C1 segment of cervical spinal cord (tissue), 14 donors: ENCODE measurements at regions not wholly inside any gene's neighbourhood (a gene's known extent, or its start where the extent isn't known, plus 50 kb on each side); places are given as distances from the start of the nearest gene placed in this dataset.
"Not testable (repeated sequence)": the region's sequence is repeated elsewhere in the genome, so short reads cannot be mapped to it uniquely, and the experiment has no call there.

Experiments
- DNase-seq, 14 donors: peaks; one replicate each; lab custom pipeline; 2025; lab: John Stamatoyannopoulos, UW

GRCh38 chr5:105230516-105231157 is 1668.0 kb upstream of the NUDT12 start:
- DNase-seq: no peak

- no peak for DNase-seq
Measured at GRCh38 chr5:105218018-105218417, 1655.4 kb upstream of the NUDT12 start.

GRCh38 chr5:105213078-105213477 is 1650.5 kb upstream of the NUDT12 start:
- DNase-seq: no peak

GRCh38 chr5:105207066-105207465 is 1644.5 kb upstream of the NUDT12 start:
- DNase-seq: no peak

GRCh38 chr5:105197531-105197930 is 1634.9 kb upstream of the NUDT12 start:
- no peak for DNase-seq

- no peak for DNase-seq
Measured at GRCh38 chr5:105195765-105196164, 1633.2 kb upstream of the NUDT12 start.

- no peak for DNase-seq
Measured at GRCh38 chr5:105172918-105173317, 1610.3 kb upstream of the NUDT12 start.

- no peak for DNase-seq
Measured at GRCh38 chr5:105168806-105169205, 1606.2 kb upstream of the NUDT12 start.

GRCh38 chr5:105167092-105167491 is 1604.5 kb upstream of the NUDT12 start:
- no peak for DNase-seq

- no peak for DNase-seq
Measured at GRCh38 chr5:105163547-105163946, 1601.0 kb upstream of the NUDT12 start.

GRCh38 chr5:105162557-105162956 is 1600.0 kb upstream of the NUDT12 start:
- not testable (repeated sequence) for DNase-seq

GRCh38 chr5:105158526-105158925 is 1595.9 kb upstream of the NUDT12 start:
- no peak for DNase-seq

GRCh38 chr5:105150323-105150722 is 1587.7 kb upstream of the NUDT12 start:
- no peak for DNase-seq

GRCh38 chr5:105146867-105147266 is 1584.3 kb upstream of the NUDT12 start:
- DNase-seq: no peak

GRCh38 chr5:105145152-105145551 is 1582.6 kb upstream of the NUDT12 start:
- no peak for DNase-seq

GRCh38 chr5:105134328-105134727 is 1571.7 kb upstream of the NUDT12 start:
- no peak for DNase-seq

- DNase-seq: no peak
Measured at GRCh38 chr5:105133087-105133486, 1570.5 kb upstream of the NUDT12 start.

GRCh38 chr5:105132581-105132980 is 1570.0 kb upstream of the NUDT12 start:
- no peak for DNase-seq

- DNase-seq: no peak
Measured at GRCh38 chr5:105131045-105131444, 1568.5 kb upstream of the NUDT12 start.

- DNase-seq: no peak
Measured at GRCh38 chr5:105101577-105101976, 1539.0 kb upstream of the NUDT12 start.

GRCh38 chr5:105088961-105089360 is 1526.4 kb upstream of the NUDT12 start:
- no peak for DNase-seq

- no peak for DNase-seq
Measured at GRCh38 chr5:105088102-105088501, 1525.5 kb upstream of the NUDT12 start.

- DNase-seq: no peak
Measured at GRCh38 chr5:105057893-105058292, 1495.3 kb upstream of the NUDT12 start.

- DNase-seq: no peak
Measured at GRCh38 chr5:105057001-105057436, 1494.4 kb upstream of the NUDT12 start.
